HG03565 (cell line): ENCODE measurements at regions not wholly inside any gene's neighbourhood (a gene's known extent, or its start where the extent isn't known, plus 50 kb on each side); places are given as distances from the start of the nearest gene placed in this dataset.

Source experiments
- ATAC-seq: cut with Tn5 transposase; IDR thresholded peaks from one replicate; pipeline ENCODE4 v1.9.1; 2021; ENCODE audit warnings: mild to moderate bottlenecking, moderate library complexity; ENCODE audit not compliant: unreplicated experiment

DNA sequence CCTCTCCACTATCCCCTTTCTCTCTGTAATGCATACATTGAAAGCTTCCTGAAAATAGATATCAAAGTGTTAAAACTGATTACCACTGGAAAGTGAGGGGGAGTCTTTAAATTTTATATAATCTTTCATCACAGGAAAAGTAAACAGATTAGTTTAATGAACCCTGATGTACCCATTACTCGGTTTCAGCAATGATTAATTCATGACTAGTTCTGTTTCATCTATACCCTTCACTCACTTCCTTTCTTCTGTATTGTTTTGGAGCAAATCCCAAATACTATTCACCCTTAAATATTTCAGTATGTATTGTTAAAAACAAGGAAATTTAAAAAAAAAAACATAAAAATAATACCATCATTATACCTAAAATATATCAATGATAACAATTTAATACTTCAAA lies 67.3 kb upstream of the TMCC3 start:
- no peak for ATAC-seq

- ATAC-seq: no peak
Measured at GRCh38 chr12:94717108-94717507, 66.8 kb upstream of the TMCC3 start.

- no peak for ATAC-seq
Measured at GRCh38 chr12:94716339-94716738, 66.0 kb upstream of the TMCC3 start.

DNA sequence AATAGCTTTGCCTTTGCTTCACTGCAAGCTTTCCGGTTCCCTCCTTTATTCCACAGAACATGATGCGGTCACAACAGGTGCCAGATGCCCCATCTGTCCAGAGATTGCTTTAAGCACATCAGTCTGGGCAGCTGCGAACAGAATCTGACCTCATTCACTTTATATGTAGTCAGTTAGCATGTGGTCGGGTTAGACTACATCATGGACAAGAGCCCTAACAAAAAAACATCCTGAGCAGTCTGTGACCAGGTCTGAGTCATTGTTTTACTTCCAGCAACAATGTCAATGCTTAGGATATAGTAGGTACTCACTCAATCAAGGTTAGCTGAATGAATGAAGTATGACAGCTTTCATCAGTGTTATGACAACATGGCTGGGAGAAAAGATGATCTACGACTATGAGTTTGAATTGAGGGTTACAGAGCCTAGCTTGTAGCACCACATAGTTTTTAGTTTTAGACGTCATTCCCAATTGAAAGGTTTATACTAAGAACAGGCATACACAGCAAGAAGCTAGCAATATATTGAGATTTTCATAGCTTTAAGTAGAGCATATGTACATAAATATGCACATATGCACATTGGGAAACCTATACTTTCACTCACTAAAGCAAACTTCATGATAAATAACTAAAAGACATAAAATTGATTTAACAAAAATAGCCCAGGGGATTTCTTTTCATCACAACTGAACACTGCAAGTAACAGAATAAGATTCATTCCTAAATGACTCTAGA lies 64.2 kb upstream of the TMCC3 start:
- no peak for ATAC-seq

DNA sequence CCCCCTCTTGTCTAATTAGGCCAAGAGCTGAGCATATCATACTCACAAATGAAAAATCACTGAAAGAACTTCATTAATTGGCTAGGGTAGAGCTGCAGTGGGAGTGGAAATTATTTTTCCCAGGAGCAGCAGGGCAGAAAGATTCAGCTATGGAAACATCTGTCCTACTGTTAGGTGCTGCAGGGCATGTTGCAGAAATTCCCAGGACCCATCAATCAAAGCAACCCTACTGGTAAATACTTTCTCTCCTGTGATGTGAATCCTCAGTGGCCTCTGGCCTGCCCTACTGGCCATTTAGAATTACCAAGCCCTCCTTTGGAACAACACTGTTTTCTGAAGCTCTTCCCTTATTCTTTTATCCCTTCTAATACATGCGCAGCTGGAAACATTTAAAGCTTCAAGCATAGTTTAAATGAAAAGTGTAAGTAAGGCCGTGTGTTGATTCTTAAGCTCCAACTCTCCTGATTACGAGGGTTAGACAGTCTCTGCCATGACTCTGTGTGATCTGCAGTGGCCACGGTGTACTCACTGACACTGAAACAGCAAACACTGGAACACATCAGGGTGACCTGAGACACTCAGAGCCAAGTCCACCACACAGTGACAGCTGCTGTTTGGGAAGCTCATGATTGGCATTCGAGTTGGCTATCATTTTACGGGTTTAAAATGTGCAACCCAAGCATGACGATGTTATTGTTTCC lies 62.6 kb upstream of the TMCC3 start:
- no peak for ATAC-seq

GRCh38 chr12:94710933-94711332 lies 60.6 kb upstream of the TMCC3 start:
- ATAC-seq: no peak

- no peak for ATAC-seq
Measured at GRCh38 chr12:94707892-94708291, 57.5 kb upstream of the TMCC3 start.

DNA sequence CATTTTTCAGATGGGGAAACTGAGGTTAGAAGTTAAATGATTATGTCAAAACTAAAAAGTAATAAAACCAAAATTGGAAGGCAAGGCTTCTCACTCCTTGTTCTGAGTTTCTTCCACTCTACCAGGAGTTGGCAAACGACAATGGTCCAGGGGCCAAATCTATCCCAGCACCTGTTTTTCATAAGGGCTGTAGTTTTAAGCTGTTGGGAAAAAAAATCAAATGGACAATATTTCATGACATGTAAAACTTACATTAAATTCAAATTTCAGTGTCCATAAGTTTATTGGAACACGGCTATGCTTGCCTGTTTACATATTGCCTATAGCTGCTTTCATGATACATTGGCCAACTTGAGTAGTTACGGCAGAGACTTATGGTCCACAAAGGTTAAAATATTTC lies 56.7 kb upstream of the TMCC3 start:
- ATAC-seq: no peak

DNA sequence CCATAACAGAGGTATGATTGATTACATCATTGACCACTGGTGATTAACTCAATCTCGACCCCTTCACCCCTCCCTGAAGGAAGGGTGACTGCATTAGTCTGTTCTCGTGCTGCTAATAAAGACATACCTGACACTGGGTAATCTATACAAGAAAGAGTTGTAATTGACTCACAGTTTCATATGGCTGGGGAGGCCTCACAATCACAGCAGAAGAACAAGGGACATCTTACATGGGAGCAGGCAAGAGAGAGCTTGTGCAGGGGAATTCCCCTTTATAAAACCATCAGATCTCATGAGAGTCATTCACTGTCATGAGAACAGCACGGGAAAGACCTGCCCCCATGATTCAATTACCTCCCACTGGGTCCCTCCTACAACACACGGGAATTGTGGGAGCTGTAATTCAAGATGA lies 55.9 kb upstream of the TMCC3 start:
- peak; percentile 57 for ATAC-seq

GRCh38 chr12:94705676-94706075 lies 55.3 kb upstream of the TMCC3 start:
- ATAC-seq: no peak

DNA sequence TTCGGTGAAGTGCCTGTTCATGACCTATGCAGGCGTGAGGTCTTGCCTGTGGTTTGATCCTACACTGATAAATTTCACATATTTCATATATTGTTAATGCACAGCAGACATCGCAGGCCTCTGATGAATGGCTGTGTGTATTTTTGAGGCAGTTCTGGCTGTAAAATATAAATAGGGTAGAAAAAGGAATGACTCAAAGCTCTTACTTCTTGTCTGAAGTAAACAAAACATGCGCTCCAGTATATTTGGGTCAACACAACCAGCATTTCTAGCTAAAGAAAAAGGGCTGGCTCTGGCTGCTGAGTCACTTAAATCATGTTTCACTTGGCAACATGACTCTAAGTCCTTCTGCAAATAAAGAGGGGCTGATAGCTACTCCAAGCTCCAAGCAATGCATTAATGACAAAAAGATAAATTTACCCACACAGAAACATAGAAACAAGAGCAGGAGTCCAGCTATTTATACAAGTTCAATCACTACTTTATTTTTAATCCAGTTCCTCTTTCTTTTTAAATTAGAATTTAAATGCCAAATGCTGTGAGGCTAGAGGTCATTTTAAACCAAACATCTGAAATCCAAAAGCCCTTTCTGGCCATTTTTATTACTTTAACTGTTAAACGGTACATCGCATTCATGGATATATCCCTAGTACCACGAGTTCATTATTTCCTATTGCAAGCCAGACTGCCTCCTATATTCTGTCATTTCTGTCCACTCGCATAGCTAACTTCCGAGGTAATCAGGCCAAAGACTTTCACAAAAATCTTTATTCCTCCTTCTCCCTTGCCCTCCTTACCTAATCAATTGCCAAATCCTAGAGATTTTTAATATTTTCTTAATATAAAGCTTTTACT lies 54.3 kb upstream of the TMCC3 start:
- no peak for ATAC-seq

DNA sequence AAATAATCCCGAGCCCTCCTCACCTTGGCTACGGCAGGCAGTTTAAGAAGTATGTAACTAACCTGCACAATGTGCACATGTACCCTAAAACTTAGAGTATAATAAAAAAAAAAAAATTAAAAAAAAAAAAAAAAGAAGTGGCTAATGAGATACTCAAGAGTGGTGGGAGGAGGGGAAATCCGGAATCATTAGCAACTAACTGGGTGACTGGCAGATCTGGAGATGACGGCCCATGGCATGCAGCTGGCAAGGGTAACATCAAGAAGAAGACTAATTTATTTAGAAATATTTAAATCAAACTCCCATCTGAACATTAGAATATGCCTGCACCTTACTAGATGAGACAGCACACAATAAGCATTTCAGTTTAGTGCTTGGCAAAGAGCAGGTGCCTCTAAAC lies 52.3 kb upstream of the TMCC3 start:
- no peak for ATAC-seq

DNA sequence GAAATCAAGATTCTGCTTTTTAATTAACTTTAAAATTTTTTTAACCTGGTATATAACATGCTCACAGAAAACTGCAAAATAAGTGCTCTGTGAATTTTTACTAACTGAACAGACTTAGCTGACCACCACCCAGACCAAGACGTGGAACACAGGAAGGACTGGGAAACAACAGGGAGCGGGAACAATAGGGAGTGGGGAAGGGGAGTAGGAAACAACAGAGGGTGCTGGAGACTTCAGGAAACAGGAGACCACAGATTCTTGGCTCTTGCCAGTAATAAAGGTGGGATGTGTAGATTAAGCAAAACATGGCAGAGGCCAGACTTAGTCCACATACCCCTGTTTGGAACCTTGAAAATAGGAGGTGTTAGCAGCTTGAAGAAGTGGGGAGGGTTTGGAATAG lies 51.4 kb upstream of the TMCC3 start:
- no peak for ATAC-seq

DNA sequence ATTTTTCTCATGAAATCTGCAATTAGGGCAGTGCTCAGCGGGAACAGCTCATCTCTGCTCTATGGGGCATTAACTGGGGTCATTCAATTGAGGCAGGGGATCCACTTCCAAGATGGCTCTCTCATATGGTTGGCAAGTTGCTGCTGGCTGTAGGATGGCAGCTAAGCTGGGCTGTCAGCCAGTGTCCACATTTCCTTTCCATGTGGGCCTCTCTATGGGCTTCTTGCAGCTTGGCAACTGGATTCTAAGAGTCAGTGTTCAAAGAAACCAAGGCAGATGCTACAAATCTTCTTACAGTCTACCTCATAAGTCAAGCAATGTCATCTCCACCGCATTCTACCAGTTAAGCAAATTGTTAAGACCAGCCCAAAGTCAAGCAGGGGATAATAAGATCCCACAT lies 50.3 kb upstream of the TMCC3 start:
- no peak for ATAC-seq
